Sigmoid colon (tissue), 6 donors: ENCODE measurements at regions not wholly inside any gene's neighbourhood (a gene's known extent, or its start where the extent isn't known, plus 50 kb on each side); places are given as distances from the start of the nearest gene placed in this dataset.

Source experiments
- DNase-seq: peaks from one replicate; pipeline ENCODE4 v3.0.0-alpha.2; 2019
- H3K27ac ChIP-seq, 4 donors: fragments of 200-600 bp; sonication (generic); one replicate each; pipeline ENCODE4 v1.5.1; 2016 to 2019; ENCODE audit warnings: mild to moderate bottlenecking in 1 of 4
- H3K27me3 ChIP-seq, 3 donors: fragments of 200-600 bp; sonication (generic); one replicate each; pipeline ENCODE4 v1.5.1; 2019; ENCODE audit warnings: mild to moderate bottlenecking in 1 of 3
- H3K36me3 ChIP-seq, 4 donors: fragments of 200-600 bp; sonication (generic); one replicate each; pipeline ENCODE4 v1.5.1; 2016 to 2019
- H3K4me1 ChIP-seq, 4 donors: fragments of 200-600 bp; sonication (generic); one replicate each; pipeline ENCODE4 v1.5.1; 2017 to 2019
- H3K4me3 ChIP-seq, 4 donors: fragments of 200-600 bp; sonication (generic); one replicate each; pipeline ENCODE4 v1.5.1; 2017 to 2019; ENCODE audit warnings: mild to moderate bottlenecking in 2 of 4, moderate library complexity in 1 of 4
- H3K9me3 ChIP-seq, 4 donors: fragments of 200-600 bp in 3 of 4; sonication (generic) in 3 of 4; one replicate each; pipeline versions ENCODE4 v1.5.1 to v1.6.1; 2013 to 2019
- EP300 ChIP-seq, 4 donors: sonication (generic); formaldehyde crosslinking; IDR thresholded peaks; one replicate each; pipeline ENCODE4 v1.6.1; 2017; ENCODE audit warnings: antibody characterized with exemption in 4 of 4
- POLR2A ChIP-seq, 2 donors: fragments of 450-650 bp; IDR thresholded peaks; one replicate each; pipeline ENCODE4 v1.6.1; 2016; ENCODE audit warnings: antibody characterized with exemption in 2 of 2, mild to moderate bottlenecking in 2 of 2, moderate library complexity in 2 of 2
- POLR2AphosphoS5 ChIP-seq, 4 donors: sonication (generic); formaldehyde crosslinking; IDR thresholded peaks; one replicate each; pipeline ENCODE4 v1.6.1; 2017; ENCODE audit warnings: antibody characterized with exemption in 4 of 4
- WGBS, 2 donors: extraction: QIAGEN DNeasy Blood & Tissue Kit; methylation state at CpG; one replicate each; pipeline ENCODE4 v1.1.7; 2013; 5-methylcytosine and 5-hydroxymethylcytosine counted together
- intact Hi-C: fragments of 100-400 bp; cut with DNase I; formaldehyde crosslinking; loops from one replicate; pipeline ENCODE4 v1.15.1; 2023
- TF ChIP-seq, protein P1 (sequence below), 4 experiments: fragments of 450-650 bp in 3 of 4; fragments of 200-600 bp in 1 of 4; IDR thresholded peaks; one replicate each; pipeline ENCODE4 v1.5.1; 2016 to 2019; ENCODE audit warnings: antibody characterized with exemption in 4 of 4, mild to moderate bottlenecking in 3 of 4, moderate library complexity in 2 of 4
- donor health status: healthy with polysubstance abuse.
- donor health status: healthy.

GRCh38 chr7:155867734-155868400, 55.6 kb upstream of the SHH start:
- H3K36me3 ChIP-seq = no peaks in the 10 kb centered on the region
- DNase-seq = peak; percentile 33
- no peak overlapping the region for H3K27ac ChIP-seq
- intact Hi-C loops = no loop called here
- TF ChIP-seq EP300 (IDR thresholded peaks at IDR 0.05) = no peak
- no peak for TF ChIP-seq POLR2A (IDR thresholded peaks at IDR 0.05)
- TF ChIP-seq POLR2AphosphoS5 (IDR thresholded peaks at IDR 0.05) = no peak
- TF ChIP-seq, protein P1, sequence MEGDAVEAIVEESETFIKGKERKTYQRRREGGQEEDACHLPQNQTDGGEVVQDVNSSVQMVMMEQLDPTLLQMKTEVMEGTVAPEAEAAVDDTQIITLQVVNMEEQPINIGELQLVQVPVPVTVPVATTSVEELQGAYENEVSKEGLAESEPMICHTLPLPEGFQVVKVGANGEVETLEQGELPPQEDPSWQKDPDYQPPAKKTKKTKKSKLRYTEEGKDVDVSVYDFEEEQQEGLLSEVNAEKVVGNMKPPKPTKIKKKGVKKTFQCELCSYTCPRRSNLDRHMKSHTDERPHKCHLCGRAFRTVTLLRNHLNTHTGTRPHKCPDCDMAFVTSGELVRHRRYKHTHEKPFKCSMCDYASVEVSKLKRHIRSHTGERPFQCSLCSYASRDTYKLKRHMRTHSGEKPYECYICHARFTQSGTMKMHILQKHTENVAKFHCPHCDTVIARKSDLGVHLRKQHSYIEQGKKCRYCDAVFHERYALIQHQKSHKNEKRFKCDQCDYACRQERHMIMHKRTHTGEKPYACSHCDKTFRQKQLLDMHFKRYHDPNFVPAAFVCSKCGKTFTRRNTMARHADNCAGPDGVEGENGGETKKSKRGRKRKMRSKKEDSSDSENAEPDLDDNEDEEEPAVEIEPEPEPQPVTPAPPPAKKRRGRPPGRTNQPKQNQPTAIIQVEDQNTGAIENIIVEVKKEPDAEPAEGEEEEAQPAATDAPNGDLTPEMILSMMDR (IDR thresholded peaks at IDR 0.05) = no peak
- no peaks in the 10 kb centered on the region for H3K4me1 ChIP-seq
- no peak overlapping the region for H3K4me3 ChIP-seq
- H3K9me3 ChIP-seq = no peaks in the 10 kb centered on the region
- peaks cover 0 to 21% (median 0%) of the 10 kb centered on the region in 3 donors for H3K27me3 ChIP-seq
- WGBS, 2 donors = 85 to 87% methylated on average over 6 of the region's 6 CpGs

GRCh38 chr7:155867280-155867679, 55.0 kb upstream of the SHH start:
- H3K4me1 ChIP-seq = no peaks in the 10 kb centered on the region
- DNase-seq = no peak
- WGBS, 2 donors = 14 to 59% methylated on average over 3 of the region's 3 CpGs
- H3K27me3 ChIP-seq = peaks cover 0 to 27% (median 0%) of the 10 kb centered on the region in 3 donors
- H3K4me3 ChIP-seq = no peak overlapping the region
- no peaks in the 10 kb centered on the region for H3K36me3 ChIP-seq
- no peak overlapping the region for H3K27ac ChIP-seq
- TF ChIP-seq POLR2A (IDR thresholded peaks at IDR 0.05) (no peak), EP300 (IDR thresholded peaks at IDR 0.05) (no peak), POLR2AphosphoS5 (IDR thresholded peaks at IDR 0.05) (no peak)
- TF ChIP-seq, protein P1 (IDR thresholded peaks at IDR 0.05) = no peak
- H3K9me3 ChIP-seq = no peaks in the 10 kb centered on the region
- intact Hi-C loops = no loop called here

DNA sequence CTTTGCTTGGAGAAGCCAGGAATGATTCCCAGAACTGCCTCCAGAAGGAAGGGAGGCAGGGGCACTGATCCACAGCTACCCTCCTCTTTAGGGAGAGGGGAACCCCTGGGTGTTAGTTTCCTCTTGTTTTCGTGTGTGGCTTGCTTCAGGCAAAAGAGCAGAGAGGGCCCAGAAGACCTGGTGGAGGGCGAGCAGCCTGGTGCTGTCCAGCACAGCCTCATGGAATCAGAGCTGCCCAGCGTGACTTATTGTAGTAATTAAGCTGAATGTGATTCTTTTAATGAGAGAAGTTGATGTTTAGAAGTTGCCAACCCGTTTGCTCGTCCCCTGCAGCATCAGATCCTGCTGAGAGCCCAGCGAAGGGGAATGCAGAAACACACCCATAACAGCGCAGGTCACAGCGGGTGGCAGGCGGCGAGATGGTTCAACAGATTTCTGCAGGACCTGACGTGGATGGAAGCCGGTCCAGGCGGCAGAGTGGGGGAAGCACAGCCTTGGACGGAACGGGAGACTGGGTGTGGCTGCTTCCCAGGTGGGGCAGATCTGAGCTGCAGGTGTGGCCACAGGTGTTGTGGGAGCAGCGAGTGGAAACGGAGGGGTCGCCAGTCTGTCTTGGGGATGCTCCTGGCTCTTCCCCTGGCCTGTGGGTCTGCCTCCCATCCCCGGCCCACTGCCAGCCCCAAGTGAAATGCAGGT, 53.7 kb upstream of the SHH start:
- H3K27me3 ChIP-seq = peaks cover 0 to 40% (median 0%) of the 10 kb centered on the region in 3 donors
- DNase-seq = peak; percentile 42
- H3K36me3 ChIP-seq = no peaks in the 10 kb centered on the region
- H3K9me3 ChIP-seq = no peaks in the 10 kb centered on the region
- intact Hi-C loops = no loop called here
- WGBS, 2 donors = 22 to 55% methylated on average over 19 of the region's 19 CpGs
- no peak overlapping the region for H3K4me3 ChIP-seq
- no peak overlapping the region for H3K27ac ChIP-seq
- no peaks in the 10 kb centered on the region for H3K4me1 ChIP-seq
- TF ChIP-seq POLR2A (IDR thresholded peaks at IDR 0.05) = no peak
- no peak for TF ChIP-seq POLR2AphosphoS5 (IDR thresholded peaks at IDR 0.05)
- no peak for TF ChIP-seq EP300 (IDR thresholded peaks at IDR 0.05)
- TF ChIP-seq, protein P1 (IDR thresholded peaks at IDR 0.05) = no peak

- intact Hi-C loops = no loop called here
- H3K4me1 ChIP-seq = no peaks in the 10 kb centered on the region
- H3K27me3 ChIP-seq = peaks cover 0 to 45% (median 0%) of the 10 kb centered on the region in 3 donors
- H3K9me3 ChIP-seq = no peaks in the 10 kb centered on the region
- no peak overlapping the region for H3K27ac ChIP-seq
- no peak for TF ChIP-seq EP300 (IDR thresholded peaks at IDR 0.05)
- TF ChIP-seq POLR2AphosphoS5 (IDR thresholded peaks at IDR 0.05) = no peak
- TF ChIP-seq, protein P1 (IDR thresholded peaks at IDR 0.05) = no peak
- no peak for TF ChIP-seq POLR2A (IDR thresholded peaks at IDR 0.05)
- whole genome bisulfite sequencing, 2 donors = 84 to 90% methylated on average over 11 of the region's 11 CpGs
- no peak overlapping the region for H3K4me3 ChIP-seq
- H3K36me3 ChIP-seq = no peaks in the 10 kb centered on the region
- DNase-seq = peak; percentile 38
Observed at GRCh38 chr7:155864991-155865690, 52.9 kb upstream of the SHH start.
